GM12874 (cell line): ENCODE measurements at regions not wholly inside any gene's neighbourhood (a gene's known extent, or its start where the extent isn't known, plus 50 kb on each side); places are given as distances from the start of the nearest gene placed in this dataset.

Experiments
- TF ChIP-seq, protein P1 (sequence below): IDR thresholded peaks from 2 replicates; pipeline ENCODE4 v1.5.1; 2011; ENCODE audit warnings: low read depth, mild to moderate bottlenecking, control low read depth, low read length, moderate library complexity; ENCODE audit not compliant: insufficient read depth

DNA sequence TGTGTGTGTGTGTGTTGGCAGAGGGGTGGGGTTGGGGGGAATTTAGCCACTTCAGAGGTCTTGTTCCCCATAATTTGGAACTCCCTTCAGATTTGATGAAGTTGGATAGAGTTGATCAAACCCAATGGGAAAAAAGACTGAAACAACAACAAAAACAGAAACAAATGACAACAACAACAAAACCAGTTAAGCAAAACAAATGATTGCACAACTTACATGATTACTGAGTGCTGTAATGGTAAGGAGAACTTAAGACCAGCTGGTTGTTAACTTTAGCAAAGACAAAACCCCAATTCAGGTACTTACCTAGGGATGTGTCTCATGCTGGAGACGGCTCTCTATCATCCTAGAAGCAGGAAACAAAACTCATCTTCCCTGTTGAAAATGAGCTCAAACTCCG, 107.8 kb upstream of the DDHD1 start:
- TF ChIP-seq, protein P1, sequence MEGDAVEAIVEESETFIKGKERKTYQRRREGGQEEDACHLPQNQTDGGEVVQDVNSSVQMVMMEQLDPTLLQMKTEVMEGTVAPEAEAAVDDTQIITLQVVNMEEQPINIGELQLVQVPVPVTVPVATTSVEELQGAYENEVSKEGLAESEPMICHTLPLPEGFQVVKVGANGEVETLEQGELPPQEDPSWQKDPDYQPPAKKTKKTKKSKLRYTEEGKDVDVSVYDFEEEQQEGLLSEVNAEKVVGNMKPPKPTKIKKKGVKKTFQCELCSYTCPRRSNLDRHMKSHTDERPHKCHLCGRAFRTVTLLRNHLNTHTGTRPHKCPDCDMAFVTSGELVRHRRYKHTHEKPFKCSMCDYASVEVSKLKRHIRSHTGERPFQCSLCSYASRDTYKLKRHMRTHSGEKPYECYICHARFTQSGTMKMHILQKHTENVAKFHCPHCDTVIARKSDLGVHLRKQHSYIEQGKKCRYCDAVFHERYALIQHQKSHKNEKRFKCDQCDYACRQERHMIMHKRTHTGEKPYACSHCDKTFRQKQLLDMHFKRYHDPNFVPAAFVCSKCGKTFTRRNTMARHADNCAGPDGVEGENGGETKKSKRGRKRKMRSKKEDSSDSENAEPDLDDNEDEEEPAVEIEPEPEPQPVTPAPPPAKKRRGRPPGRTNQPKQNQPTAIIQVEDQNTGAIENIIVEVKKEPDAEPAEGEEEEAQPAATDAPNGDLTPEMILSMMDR: no peak

DNA sequence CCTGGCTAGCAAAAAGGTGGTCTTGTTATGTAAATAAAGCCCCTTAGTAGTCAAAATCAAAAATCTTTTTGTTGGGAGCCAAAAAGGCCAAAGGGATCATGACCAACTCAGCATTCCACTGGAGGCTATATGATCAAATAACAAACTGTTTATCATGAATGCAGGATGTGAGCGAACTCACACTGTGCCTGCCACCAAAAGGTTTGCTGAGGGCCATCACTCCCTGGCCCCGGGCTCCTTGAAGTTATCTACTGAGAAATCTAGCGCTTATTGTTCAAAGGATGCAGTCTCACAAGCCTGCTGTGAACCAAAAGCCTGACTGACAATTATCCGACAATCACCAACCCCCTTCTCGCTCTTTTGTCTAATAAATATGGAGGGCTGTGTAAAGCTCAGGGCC, 107.2 kb upstream of the DDHD1 start:
- TF ChIP-seq, protein P1: no peak

DNA sequence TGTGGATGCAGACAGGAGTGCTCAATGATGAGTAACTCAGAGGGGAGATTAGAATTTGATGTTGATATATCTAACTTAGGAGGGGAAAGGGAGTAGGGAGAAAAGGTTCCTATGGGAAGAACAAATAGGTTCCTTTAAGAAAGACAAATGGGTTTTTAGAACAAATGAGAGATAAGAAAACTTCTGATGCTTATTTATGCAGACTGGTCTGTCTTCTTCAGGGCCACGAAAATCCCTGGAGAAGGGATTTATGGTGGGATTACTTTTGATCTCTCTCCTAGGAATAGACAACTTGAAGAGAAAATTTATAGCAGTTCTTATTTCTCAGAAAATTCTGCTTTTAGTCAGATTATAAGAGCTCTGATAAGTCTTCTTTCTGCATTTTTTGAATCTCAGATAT, 99.0 kb upstream of the DDHD1 start:
- TF ChIP-seq, protein P1: no peak

DNA sequence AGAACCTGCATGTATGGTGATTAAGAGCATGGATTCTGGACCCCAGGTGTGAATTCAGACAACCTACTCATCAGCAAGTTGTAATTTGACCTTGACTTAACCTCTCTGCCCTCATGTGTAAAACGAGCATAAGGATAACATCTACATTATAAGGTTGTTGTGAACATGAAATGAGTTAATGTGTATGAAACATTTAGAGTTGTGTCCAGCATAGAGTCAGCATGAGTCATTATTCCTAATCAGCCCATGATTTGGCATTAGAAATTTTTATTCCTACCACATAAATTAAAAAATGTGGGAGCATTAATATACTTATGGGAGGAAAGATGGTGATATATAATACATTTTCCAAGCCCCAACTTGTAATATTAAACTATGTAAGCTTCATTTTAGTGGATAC, 95.9 kb upstream of the DDHD1 start:
- TF ChIP-seq, protein P1: no peak

DNA sequence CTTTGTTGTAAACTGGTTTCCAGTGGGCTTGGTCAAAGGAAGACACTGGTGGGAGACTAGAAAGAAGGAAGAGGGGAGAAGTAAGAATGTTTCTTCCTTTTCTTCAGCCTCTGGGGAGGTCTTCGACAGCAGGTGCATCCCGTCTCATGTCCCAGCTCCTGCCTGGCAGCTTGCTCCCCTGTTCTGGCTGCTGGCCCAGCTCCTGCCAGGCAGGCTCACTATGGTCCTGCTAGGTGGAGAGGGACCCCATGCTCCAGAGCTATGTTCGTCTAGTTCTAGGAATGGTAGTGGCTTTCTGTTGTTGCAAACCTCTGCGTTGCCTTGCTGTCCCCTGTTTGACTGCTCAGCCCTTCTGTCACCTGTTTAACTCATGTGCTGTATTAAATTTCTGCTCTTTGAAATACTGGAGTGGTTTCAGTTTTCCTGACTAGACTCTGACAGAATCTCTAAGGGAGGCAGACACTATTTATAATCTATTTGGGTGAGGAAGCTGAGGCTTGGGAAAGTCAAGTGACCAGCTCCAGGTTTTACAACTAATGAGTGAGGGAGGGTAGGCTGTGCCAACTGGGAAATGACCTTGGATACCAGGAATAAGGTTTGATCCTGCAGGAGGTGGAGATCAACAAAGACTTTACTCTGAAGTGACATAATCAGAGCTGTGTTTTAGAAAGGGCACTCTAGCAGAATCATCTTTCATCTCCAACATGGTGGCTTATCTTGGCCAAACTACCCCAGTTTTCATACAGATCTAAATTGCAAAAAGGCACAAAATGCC, 94.7 kb upstream of the DDHD1 start:
- TF ChIP-seq, protein P1: no peak

DNA sequence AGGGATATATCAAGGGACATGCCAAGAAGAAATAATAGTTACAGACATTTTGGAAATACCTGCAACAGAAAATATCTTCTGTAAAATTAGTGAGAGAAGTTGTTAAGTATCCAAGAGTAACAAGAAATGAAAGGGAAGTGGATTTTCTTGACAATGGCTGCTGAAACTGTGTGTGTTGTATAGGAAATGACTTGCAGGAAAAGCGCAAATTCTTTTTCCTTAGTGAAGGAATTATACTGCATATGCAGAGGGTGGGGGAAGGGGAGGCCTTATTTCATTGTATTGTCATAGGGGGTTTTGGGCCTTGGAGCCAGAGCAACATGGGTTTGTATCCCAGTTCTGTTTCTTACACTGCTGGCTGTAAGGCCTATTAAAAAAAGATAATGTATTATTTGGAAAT, 84.4 kb upstream of the DDHD1 start:
- TF ChIP-seq, protein P1: no peak

DNA sequence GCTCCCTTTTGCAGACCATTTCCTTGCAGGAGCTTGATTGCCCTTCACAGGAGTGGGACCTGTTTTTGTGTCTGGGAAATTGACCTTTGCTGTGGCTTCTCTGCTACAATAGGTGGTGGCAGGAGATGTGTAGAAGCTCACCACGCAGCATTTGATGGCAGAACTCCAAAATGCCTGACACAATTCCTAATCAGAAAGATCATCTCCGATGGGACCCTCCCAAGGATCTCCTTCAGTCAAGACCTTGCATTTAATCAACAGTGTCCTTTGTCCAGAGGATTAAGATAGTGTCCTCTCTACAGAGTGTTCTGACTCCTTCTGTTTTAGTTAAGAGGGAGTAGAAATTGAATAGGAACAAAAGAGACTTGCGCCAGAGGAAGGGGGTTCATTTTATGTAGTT, 83.6 kb upstream of the DDHD1 start:
- TF ChIP-seq, protein P1: no peak

DNA sequence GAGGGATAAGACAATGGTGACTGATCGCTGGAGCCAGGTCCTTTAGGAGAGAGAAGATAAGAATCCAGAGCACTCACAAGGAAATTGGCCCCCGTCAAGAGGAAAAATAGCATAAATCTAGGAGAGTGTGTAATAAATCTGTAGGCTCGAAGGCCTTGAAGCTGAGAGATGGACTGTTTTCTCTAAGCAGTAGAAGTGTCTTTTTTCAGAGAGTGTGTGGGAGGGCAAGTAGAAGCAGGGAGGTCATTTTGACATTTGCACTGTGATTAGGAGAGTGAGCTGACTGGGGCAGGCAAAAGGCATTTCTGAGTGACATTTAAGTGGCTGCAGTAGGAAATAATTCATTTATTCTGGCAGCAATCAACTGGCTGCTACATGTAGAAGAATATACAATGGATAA, 78.0 kb upstream of the DDHD1 start:
- TF ChIP-seq, protein P1: no peak
